Renal pelvis (tissue), 1 donor: ENCODE measurements at regions not wholly inside any gene's neighbourhood (a gene's known extent, or its start where the extent isn't known, plus 50 kb on each side); places are given as distances from the start of the nearest gene placed in this dataset.

Experiments
- DNase-seq: peaks from one replicate; pipeline ENCODE4 v3.0.0-alpha.2; 2013

DNA sequence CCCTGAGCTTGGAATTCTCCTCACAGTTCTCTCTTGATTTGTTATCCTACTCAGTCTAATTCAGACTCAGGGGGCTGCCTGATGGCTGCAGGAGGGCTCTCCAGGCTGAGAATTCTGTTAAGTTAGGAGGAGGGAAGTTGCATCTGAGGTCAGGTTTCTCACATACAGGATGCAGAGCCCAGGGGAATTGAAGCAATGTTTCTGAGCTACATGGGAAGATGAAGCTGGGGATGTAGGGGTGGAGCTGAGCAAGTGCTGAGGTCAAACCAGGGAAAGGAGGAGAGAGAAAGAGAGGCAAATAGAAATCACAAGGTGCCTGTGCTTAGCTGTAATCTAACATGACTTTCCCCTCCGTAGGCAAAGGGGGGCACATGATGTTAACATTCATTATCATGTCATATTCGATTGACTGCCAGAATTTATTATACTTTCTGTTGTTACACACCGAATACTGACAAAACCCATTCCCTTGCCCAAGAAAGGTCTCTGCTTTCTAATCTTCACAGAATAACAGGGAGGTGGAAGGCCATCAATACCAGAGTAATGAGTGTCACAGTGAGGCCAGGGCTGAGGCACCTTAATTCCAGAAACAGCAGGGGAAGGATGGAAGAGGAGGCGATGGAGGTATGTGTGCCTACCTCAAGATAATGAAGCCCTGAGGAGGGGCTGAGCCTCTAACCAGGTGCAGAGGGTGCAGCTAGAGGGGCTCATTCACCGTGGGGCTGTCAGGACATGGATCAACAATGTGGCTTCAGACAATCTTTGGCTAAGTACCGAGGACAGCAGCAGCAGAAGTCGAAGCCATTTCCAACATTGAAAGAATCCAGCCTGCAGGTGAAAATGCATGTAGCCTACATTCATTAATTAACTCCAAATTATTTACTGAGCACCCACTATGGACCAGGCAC lies 205.4 kb upstream of the SNX19 start:
- no peak for DNase-seq

DNA sequence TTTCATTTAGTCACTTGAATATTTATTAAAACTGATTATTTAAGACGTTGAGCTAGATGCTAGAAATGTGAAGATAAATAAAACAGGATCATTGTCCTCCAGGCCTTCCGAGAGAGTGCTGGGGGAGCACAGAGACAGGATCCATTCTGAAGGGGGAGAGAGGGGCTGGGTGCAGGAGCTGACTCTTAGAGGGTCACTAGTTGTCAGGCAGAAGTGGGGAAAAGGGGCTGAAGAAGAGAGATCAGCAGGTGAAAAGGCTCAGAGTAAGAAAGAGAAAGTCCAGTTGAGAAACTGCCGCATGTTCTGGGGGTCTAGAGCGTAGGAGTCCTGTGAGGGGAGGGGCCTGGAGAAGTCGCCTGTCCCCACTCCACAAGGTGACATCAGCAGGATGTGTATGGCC lies 206.2 kb upstream of the SNX19 start:
- DNase-seq, result no peak

DNA sequence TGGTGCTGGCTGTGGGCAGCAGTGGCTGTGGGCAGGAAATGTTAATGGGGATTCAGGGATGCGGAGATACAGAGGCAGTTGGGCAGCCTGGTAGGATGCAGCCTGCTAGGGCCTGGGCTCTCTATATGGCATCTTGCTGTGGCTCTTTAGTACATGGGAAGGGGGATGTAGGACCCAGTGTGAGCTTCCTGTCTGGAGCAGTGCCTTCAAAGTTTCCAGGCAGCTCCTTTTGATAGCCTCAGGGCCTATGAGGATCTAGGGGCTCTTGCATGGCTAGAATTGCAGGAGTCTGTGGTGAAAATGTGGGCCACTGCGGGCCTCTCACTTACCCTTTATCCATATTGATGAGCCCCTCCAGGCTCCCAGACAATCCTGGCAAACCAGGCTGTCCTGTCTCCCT lies 213.2 kb upstream of the SNX19 start:
- DNase-seq, result no peak

DNA sequence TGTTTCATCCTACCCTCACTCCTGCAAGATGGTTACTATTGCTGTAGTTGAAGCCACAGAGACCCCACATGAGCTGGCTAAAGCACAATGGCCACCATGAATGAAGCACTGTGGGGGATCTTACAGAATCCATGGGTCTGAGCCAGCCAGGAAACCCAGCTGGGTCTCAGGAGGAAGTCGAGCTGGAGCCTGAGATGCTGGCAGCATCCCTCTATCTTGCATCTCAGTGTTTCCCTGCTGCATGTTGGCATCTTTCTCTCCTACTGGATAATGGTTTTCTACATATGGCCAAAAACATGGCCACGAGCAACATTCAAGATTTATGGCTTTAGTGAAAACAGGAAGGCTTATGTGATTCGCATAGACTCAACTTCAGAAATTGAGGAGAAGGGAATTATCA lies 219.3 kb upstream of the SNX19 start:
- no peak for DNase-seq

DNA sequence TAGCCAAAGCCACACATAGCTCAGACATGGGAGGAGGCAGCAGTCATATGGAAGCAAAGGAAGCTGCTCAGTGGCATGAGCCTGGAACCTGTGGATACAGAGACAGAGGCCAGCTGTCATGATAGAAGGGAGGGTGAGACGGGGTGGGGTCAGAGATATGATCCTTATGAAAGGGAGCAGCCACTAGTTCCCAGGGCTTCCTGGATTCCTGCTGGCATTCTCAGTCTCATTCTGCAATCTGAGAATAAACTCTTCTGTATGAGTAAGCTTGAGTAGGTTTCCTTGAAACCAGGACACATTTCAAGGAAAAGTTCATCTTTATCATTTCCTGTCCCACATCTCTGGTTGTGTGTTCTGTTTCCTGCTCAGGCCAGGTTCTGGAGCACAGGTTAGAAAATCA lies 220.2 kb upstream of the SNX19 start:
- DNase-seq, result no peak

DNA sequence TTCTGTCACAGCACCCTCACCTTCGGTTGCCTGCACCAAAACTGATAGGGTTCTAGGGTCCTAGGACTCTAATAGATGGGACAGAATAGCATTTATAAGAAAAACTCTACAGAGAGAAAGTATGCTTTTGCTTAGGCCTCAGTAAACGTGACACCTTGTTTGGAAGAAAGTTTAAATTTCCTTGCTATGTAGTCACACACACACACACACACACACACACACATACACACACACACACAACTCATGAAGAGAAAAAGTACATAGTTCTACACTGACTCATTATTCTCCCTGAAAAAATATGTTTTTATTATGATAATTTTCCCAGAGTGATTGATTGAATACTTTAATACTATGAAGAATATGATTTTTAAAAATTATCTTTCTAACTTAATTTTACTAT lies 220.8 kb upstream of the SNX19 start:
- no peak for DNase-seq

DNA sequence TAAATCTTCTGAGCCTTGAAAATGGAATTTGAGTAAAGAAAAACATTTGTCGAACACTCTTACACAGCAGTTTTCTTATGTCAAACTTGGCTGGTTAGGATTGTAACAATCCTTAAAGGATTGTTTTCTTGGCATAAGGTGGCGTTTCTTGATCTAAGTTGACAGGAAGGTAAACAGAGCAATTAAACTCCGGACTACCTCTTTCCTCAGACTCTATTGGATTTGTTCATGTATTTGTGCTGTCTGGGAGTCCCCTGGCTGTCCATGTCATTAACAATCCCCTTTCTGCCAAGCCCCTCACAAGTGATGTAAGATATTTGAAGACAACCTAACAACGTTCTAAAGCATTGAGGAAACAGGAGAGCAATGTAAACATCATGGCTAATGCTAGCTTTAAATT lies 222.5 kb upstream of the SNX19 start:
- DNase-seq, result no peak

DNA sequence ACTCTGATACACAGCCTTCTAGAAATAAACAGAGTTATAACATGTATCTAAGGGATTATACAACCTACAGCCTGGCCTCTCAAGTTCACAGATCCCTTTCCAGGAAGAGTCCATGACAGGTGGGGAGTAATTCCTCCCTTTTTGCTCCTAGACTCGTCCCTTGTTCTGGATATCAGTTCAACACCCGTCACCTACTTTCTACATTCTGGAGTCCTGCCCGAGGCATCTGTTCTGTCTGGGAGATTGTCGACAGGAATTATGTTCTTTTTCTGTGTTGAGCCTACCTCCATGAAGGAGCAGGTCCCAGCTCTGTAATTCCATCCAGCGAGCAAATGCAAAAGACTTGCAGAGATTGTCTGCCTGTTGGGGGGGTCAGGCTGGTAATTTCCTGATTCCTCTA lies 224.6 kb upstream of the NTM start:
- no peak for DNase-seq

DNA sequence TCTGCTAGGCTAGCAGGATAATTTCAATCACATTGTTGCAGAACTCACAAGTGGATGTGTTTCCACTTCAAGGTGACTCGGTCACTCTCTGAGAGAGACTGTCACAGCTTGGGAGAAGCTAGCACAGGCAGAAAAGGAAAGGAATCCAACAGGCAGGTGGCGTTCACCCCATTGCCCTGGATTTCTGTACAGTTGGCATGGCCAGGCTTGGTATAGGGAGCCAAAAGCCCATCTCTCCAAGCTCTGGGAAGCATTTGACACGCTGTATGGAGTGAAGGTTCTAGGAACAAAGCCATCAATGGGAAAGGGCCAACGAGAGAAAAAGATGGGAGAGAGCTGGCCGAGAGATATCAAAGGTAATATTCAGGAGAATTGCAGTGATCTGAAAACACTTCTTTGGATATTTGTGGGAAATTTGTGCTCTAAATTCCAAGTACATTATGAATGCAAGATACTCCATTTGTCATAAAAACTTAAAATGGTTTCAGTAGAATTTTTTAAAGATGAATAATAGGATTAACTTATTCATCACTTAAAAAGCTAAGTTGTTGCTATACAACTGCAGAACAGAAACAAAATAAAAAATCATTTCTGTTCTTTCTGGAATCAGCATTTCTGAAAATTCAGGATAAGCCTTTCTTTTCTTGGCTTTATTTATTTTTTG lies 223.5 kb upstream of the NTM start:
- no peak for DNase-seq

DNA sequence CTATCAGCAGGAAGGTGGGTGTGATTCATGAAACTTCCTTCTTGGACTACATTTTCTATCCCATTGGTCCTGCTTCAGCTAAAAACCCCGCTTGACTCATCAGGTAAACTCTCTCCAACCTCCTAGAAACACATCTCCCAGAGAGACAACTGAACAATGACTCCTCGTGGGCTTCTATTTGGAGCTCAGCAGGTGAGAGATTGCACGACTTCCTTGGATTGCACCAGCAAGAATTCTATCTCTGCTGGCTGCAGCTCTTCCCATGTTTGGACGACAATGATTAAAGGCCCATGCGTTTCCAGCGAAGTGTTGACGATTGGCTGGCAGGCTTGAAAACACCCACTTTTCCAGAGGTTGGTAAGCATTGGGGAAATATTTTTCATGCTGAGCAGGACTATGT lies 216.1 kb upstream of the NTM start:
- DNase-seq, result no peak

DNA sequence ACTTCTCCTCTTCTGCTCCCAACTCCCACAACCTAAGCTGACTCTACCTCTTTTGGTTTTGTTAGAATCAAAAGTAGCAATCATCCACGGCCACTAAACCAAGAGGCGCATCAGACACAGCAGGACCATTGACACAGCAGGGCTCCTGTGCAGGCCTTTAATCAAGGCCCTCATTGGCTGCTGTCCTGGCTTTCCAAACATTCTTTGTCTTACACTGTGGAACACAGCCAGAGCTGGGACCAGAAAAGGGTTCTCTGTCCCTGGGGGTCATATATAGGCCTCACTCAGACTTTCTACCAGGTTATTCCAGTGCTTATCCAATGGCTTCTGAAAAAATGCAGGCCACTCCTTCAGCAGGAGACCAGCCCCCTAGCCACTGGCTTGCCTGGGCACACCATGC lies 212.7 kb upstream of the NTM start:
- no peak for DNase-seq

DNA sequence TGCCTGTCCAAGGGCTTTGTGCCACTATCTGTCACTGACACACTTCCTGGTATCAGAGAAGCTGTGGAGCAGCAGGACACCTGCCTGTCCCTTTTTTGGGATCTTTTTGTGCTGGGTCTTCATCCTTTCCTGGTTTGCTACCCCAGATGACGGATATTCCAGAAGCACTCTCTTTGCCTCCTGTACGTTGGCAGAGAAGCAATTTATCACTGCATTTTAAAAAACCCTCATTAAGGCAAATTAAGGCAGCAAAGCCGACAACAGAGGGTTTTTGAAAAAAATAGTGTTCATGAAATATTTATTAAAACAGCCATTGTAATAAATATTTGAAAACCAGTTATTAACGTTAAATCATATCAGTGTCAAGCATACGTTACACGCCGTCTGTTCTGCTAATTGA lies 209.6 kb upstream of the NTM start:
- no peak for DNase-seq

DNA sequence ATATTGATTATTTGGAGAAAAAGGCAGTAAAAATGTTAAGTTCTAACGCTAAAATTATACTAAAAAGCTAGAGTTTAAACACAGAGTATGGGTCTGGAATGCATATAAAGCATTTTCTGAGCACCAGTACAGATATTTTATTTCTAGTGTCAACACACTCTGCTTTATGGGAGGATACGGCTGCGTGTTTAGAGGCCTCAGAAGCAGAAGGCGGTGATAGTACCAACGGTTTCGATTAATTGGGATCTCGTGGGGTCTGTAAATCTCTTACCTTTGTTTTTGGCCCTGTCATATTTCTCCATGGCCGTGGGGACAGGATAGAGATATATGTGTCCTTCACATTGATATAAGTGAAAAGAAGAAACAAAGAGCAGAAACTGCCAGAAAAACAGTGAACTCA lies 206.8 kb upstream of the NTM start:
- no peak for DNase-seq

DNA sequence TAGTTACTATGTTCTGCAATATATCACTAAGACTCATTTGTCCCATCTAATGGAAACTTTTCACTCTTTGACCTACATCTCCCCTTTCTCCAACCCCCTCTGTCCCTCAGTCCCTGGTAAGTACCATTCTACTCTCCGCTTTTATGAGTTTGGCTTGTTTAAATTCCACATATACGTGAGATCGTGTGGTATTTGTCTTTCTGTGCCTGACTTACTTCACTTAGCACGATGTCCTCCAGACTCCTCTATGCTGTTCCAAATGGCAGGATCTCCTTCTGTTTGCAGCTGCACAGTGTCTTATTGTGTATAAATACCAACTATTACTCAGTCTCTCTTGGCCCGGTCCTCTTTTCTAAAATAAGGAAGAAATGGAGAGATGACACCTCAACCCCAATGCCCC lies 205.4 kb upstream of the NTM start:
- DNase-seq, result no peak

DNA sequence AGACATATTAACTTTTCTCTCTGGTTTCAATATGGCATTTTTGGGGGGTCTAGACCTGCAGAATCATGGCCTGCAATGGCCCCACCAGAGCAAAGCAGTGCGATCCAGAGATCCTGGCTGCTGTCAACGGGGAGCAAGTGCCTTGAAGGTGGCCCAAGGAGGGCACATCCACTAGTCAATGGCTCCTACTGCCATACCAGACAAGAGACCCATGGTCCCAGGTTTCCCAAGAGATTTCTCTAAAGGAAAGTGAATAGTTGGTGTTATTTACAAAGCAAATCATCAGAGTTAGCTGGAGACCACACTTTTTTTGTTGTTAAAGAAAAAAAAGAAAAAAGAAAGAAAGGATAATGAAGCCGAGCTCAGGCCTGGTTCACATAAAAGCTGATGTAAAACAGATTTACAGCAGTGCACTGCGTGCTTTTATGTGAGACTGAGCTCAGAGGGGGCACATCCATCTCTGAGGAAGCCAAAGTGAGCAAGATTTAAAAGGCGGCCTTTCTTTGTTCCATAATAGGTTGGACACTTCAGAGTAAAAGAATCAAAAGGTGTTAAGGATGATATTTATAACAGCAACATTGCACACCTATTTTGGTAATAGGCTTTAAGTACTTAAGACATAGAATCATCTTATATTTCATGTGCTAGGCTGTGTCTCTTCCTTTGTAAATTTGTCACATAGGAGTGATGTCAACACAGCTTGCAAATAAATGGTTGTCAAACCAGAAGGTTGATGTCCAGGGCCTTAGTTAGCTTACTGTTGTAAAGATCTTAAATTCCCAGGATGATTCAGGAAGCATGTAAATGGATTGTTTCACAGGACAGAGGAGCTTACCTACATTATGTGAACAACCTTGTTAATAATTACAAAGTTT lies 201.3 kb upstream of the NTM start:
- DNase-seq, result no peak

DNA sequence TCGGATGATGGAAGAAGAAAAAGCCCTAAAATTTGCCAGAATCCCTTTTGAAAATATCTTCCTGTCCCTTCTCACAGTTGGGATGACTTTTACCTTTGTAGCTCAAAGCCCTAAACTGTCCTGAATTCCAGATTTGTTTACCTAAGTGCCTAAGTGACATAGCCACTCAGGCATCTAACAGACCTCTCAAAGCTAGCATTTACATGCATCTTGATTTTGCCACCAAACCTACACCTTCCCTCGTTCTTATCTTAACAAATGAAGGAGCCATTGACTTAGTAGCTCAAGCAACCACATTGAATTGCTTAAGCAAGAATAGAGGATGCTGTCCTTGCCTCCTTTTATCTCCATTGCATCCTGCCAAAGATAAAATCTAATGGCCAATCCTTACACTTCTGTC lies 198.4 kb upstream of the NTM start:
- DNase-seq, result no peak

DNA sequence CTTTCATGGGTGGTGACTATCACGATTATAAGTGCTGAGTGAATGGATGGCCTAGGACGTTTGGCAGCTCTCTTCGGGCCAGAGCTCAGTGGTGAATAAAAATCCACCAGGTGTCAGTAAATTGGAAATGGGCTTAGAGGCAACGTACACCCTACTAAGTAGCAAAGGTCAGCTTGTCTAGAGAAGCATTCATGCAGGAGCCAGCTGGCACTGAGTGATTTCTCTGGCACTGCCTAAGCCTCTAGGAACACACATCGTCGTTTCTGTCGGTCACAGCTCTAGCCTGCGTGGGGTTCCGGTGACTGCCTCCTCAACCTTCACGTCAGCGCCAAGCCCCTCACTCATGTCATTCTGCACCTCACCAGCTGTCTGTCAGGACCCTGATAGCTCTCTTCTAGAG lies 192.4 kb upstream of the NTM start:
- no peak for DNase-seq

DNA sequence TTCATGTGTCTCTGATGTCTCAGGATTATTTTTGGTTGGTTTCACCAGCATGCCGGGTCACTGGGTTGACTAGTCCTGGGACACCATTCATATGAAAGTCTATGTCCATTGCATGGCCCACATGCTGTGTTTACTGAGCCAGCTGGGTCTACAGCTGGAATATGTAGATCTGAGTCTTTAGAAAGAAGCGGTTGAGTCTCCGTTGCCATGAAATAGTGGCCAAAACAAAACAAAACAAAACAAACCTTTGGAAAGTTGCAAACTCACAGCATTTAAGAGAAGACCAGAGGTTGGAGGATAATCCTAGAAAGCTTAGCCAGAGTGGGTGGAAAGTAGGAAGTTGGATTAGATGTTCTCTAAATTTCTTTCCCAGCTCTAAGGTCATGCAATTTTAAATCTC lies 191.8 kb upstream of the NTM start:
- DNase-seq, result no peak

DNA sequence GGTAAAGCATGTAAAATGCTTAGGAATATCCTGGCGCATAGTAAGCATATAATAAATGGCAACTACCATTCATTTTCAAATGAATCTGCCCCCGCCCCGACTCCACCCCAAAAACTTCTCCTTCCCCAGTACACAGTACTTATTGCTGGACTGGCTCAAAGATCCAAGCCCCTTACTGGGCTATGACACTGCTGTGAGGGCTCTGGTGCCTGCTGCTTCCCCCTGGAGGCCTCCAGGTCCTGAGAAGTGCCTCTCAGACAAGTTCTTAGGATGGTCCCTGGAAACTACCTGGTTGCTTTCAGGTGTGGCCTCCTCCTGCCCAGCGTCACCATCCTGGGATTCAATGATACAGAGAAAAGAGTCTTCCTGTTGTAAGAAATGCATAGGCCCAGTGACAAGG lies 190.6 kb upstream of the NTM start:
- no peak for DNase-seq

DNA sequence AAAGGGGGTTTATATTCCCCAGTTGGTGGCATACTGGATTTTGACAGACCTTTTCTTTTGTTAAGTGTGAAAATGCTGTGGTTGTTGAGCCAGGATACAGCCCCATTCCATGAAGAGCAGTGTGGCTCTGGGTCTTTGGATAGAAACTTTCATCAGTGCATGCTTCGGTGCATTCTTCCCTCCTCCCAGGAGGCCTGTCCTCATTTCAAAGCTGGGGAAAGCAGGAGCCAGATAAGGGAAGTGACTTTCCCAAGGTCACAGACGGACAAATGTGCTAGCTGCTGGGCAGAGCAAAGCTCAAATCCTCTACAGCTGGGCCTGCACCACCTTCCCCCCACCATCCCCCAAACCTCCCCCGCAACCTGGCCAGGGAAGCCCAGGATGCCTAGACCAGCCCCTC lies 184.5 kb upstream of the NTM start:
- no peak for DNase-seq

DNA sequence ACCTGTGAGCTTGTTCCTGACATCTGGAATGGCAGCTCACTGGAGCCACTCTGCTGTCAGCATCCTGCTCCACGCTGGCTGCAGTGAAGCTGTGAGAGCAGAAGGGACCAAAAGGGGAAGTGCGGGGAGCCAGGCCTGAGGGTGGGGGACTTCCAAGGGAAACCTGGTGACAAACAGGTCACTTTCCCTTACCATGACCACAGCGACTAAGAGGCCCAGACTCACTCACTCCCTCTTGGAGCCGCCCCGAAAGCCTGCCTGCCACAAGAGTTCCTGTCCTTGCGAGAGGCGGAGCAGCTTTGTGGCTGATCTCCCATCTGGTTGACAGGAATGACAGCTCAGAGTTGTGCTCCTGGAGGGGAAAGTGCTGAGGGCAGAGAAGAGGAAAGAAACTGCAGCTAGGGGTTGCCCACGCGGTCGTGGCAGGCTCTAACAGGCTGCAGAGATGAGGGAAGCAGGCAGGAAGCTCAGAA lies 183.8 kb upstream of the NTM start:
- DNase-seq, result no peak

DNA sequence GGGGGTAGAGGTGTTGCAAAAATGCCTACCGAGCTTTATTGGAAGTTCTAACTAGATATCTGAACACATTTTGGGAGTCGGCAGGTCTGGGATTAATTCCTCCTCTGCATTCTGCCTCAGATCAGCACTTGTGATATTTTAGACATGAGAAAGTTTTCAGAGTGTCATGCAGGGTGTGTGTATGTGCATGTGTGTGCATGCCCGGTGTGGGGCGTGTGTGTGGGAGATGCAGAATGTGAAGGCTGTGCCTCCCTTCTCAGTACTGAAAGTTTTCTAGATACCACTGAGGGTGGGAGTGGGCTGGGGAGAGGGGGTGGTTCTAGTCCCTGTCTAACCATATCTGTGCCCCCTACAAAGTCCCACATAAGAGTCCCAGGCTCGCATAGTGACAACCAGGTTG lies 180.0 kb upstream of the NTM start:
- no peak for DNase-seq

DNA sequence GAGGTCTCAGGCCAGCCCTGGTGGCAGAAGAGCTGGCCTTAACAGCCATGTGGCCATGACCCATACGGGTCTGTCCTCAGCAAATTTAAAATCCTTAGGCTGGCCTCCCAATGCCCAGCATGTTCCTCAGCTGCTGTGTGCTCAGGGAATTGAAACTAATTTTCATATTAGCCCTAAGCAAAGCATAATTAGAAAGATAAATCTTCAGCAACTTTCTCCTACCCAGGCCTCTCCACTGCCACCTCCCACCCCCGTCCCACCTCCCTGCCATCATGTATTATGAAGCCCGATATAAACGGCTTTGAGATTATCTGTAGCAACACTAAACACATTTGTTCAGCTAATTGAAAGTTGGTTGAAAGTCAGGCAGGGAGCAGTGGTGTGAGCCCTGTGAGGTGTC lies 178.8 kb upstream of the NTM start:
- no peak for DNase-seq
